ENCODE measurements at regions not wholly inside any gene's neighbourhood (a gene's known extent, or its start where the extent isn't known, plus 50 kb on each side); places are given as distances from the start of the nearest gene placed in this dataset.

DNA sequence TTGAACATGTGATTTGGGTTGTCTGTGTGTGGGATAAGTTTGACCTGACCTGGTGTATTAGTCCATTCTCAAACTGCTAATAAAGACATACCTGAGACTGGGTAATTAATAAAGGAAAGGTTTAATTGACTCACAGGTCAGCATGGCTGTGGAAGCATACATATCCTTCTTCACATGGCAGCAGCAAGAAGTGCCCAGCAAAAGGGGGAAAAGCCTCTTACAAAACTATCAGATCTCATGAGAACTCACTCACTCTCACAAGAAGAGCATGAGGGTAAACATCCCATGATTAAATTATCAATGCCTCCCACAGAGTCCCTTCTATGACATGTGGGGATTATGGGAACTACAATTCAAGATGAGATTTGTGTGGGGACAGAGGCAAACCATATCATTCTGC is 94.0 kb upstream of the PPM1H start:
- no peak for DNase-seq (ENCODE audit: low spot score)
- BruUV-seq (replicated peaks), result no TSS peak
- Histone ChIP-seq H3K9me3 (ENCODE audit: low read depth, low read length, poor library complexity, severe bottlenecking) (no peaks in the 10 kb centered on the region), H3K27ac (ENCODE audit: low read depth, low read length, poor library complexity, severe bottlenecking) (no peak overlapping the region), H3K4me3 (ENCODE audit: low read depth, low read length, poor library complexity, severe bottlenecking) (no peak overlapping the region), H3K27me3 (replicated peaks; ENCODE audit: insufficient read depth, low read depth, low read length, poor library complexity) (peaks cover 10% of the 10 kb centered on the region), H3K36me3 (ENCODE audit: insufficient read depth, low read length, poor library complexity, severe bottlenecking) (no peaks in the 10 kb centered on the region), H3K4me1 (ENCODE audit: insufficient read depth, low read length, poor library complexity, severe bottlenecking) (no peaks in the 10 kb centered on the region)
- intact Hi-C loops (cut with micrococcal nuclease; ENCODE audit: unreplicated experiment), result no loop called here
- no peak for TF ChIP-seq EZH2 (IDR thresholded peaks at IDR 0.05; ENCODE audit: borderline replicate concordance, low read depth, low read length, poor library complexity, severe bottlenecking)
- TF ChIP-seq, protein P1, sequence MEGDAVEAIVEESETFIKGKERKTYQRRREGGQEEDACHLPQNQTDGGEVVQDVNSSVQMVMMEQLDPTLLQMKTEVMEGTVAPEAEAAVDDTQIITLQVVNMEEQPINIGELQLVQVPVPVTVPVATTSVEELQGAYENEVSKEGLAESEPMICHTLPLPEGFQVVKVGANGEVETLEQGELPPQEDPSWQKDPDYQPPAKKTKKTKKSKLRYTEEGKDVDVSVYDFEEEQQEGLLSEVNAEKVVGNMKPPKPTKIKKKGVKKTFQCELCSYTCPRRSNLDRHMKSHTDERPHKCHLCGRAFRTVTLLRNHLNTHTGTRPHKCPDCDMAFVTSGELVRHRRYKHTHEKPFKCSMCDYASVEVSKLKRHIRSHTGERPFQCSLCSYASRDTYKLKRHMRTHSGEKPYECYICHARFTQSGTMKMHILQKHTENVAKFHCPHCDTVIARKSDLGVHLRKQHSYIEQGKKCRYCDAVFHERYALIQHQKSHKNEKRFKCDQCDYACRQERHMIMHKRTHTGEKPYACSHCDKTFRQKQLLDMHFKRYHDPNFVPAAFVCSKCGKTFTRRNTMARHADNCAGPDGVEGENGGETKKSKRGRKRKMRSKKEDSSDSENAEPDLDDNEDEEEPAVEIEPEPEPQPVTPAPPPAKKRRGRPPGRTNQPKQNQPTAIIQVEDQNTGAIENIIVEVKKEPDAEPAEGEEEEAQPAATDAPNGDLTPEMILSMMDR (conservative IDR thresholded peaks at IDR 0.05; ENCODE audit: low read depth, low read length), result no peak
- POLR2A ChIA-PET (ENCODE audit: low non-redundant PET), result no interaction called here
- CTCF ChIA-PET, result no interaction called here

DNA sequence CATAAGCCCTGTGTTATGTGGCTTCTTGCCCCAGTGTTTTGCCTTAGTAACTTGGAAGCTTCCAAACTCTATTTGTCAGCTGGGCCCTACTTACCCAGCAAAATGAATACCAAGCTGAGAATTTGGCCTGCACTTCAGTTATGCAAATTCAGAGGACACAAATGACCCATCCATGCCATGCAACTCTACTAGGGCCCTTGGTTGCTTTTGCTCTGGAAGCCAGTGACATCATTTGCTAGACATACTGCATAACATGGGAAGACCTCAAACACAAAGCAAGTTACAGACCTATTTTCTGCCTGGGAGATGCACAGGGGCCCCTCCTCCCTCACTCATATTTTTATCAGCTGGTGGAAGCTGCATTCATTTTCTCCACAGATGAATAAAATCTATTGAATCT is 90.2 kb upstream of the PPM1H start:
- no peak overlapping the region for H3K4me3 ChIP-seq (ENCODE audit: low read depth, low read length, poor library complexity, severe bottlenecking)
- intact Hi-C loops (cut with micrococcal nuclease; ENCODE audit: unreplicated experiment), result no loop called here
- no TSS peak for BruUV-seq (replicated peaks)
- H3K36me3 ChIP-seq (ENCODE audit: insufficient read depth, low read length, poor library complexity, severe bottlenecking), result no peaks in the 10 kb centered on the region
- ChIA-PET POLR2A (ENCODE audit: low non-redundant PET) (no interaction called here), CTCF (no interaction called here)
- no peak for TF ChIP-seq EZH2 (IDR thresholded peaks at IDR 0.05; ENCODE audit: borderline replicate concordance, low read depth, low read length, poor library complexity, severe bottlenecking)
- no peak for DNase-seq (ENCODE audit: low spot score)
- H3K27me3 ChIP-seq (replicated peaks; ENCODE audit: insufficient read depth, low read depth, low read length, poor library complexity), result peaks cover 10% of the 10 kb centered on the region
- H3K27ac ChIP-seq (ENCODE audit: low read depth, low read length, poor library complexity, severe bottlenecking), result no peak overlapping the region
- no peaks in the 10 kb centered on the region for H3K4me1 ChIP-seq (ENCODE audit: insufficient read depth, low read length, poor library complexity, severe bottlenecking)
- no peaks in the 10 kb centered on the region for H3K9me3 ChIP-seq (ENCODE audit: low read depth, low read length, poor library complexity, severe bottlenecking)

DNA sequence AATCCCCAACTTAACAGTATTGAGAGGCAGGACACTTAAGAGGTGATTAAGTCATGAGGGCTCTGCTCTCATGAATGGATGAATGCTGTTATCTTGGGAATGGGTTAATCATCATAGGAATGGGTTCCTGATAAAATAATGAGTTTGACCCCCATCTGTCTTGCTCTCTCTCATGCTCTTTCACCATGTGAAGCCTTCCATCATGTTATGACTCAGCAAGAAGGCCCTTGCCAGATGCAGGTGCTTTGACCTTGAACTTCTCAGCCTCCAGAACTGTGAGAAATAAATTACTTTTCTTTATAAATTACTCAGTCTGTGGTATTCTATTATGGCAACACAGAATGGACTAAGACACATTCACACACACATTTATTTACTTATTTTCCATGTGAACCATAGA is 89.0 kb upstream of the PPM1H start:
- ChIA-PET CTCF (no interaction called here), POLR2A (ENCODE audit: low non-redundant PET) (no interaction called here)
- Histone ChIP-seq H3K27me3 (replicated peaks; ENCODE audit: insufficient read depth, low read depth, low read length, poor library complexity) (peaks cover 10% of the 10 kb centered on the region), H3K27ac (ENCODE audit: low read depth, low read length, poor library complexity, severe bottlenecking) (no peak overlapping the region), H3K36me3 (ENCODE audit: insufficient read depth, low read length, poor library complexity, severe bottlenecking) (no peaks in the 10 kb centered on the region), H3K4me3 (ENCODE audit: low read depth, low read length, poor library complexity, severe bottlenecking) (no peak overlapping the region), H3K9me3 (ENCODE audit: low read depth, low read length, poor library complexity, severe bottlenecking) (no peaks in the 10 kb centered on the region), H3K4me1 (ENCODE audit: insufficient read depth, low read length, poor library complexity, severe bottlenecking) (no peaks in the 10 kb centered on the region)
- no peak for DNase-seq (ENCODE audit: low spot score)
- TF ChIP-seq EZH2 (IDR thresholded peaks at IDR 0.05; ENCODE audit: borderline replicate concordance, low read depth, low read length, poor library complexity, severe bottlenecking), result no peak
- TF ChIP-seq, protein P1 (conservative IDR thresholded peaks at IDR 0.05; ENCODE audit: low read depth, low read length), result no peak
- intact Hi-C loops (cut with micrococcal nuclease; ENCODE audit: unreplicated experiment), result no loop called here
- BruUV-seq (replicated peaks), result no TSS peak

DNA sequence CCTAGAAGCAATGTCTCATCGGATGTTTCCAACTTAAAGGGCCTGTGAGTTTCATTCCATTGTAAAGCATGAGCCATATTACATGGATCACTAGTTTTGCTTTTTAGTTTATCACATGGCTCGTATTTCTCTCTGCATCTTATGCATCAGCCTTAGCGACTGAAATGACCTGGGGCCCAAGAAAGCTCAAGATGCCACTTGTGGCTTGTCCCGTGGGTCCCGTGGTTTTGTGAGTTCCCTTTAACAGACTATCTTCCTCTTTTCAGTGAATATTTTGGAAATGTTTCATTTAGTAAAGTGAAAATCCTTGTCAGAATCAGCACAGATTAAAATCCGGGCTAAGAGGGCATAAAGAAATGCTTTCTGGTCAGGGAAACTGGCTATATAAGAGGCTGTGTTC is 86.2 kb upstream of the PPM1H start:
- no peak for TF ChIP-seq EZH2 (IDR thresholded peaks at IDR 0.05; ENCODE audit: borderline replicate concordance, low read depth, low read length, poor library complexity, severe bottlenecking)
- TF ChIP-seq, protein P1 (conservative IDR thresholded peaks at IDR 0.05; ENCODE audit: low read depth, low read length), result no peak
- no peak for DNase-seq (ENCODE audit: low spot score)
- ChIA-PET CTCF (no interaction called here), POLR2A (ENCODE audit: low non-redundant PET) (no interaction called here)
- Histone ChIP-seq H3K27ac (ENCODE audit: low read depth, low read length, poor library complexity, severe bottlenecking) (no peak overlapping the region), H3K9me3 (ENCODE audit: low read depth, low read length, poor library complexity, severe bottlenecking) (no peaks in the 10 kb centered on the region), H3K4me3 (ENCODE audit: low read depth, low read length, poor library complexity, severe bottlenecking) (no peak overlapping the region), H3K36me3 (ENCODE audit: insufficient read depth, low read length, poor library complexity, severe bottlenecking) (no peaks in the 10 kb centered on the region), H3K27me3 (replicated peaks; ENCODE audit: insufficient read depth, low read depth, low read length, poor library complexity) (no peaks in the 10 kb centered on the region), H3K4me1 (ENCODE audit: insufficient read depth, low read length, poor library complexity, severe bottlenecking) (no peaks in the 10 kb centered on the region)
- intact Hi-C loops (cut with micrococcal nuclease; ENCODE audit: unreplicated experiment), result no loop called here
- BruUV-seq (replicated peaks), result no TSS peak
